Nephron (organoid): ENCODE measurements at regions not wholly inside any gene's neighbourhood (a gene's known extent, or its start where the extent isn't known, plus 50 kb on each side); places are given as distances from the start of the nearest gene placed in this dataset.

Experiments
- H3K27ac Mint-ChIP-seq, 3 experiments: 2 replicates each; pipeline ENCODE4 v1.8.0; 2020; ENCODE audit warnings: mixed read lengths in 3 of 3, mild to moderate bottlenecking in 2 of 3, moderate library complexity in 1 of 3
- H3K27me3 Mint-ChIP-seq: 2 replicates; pipeline ENCODE4 v1.8.0; 2021; ENCODE audit warnings: low read depth, mild to moderate bottlenecking, moderate library complexity, mixed read lengths
- H3K36me3 Mint-ChIP-seq: 2 replicates; pipeline ENCODE4 v1.8.0; 2020; ENCODE audit warnings: low read depth, mixed read lengths
- H3K4me1 Mint-ChIP-seq: 2 replicates; pipeline ENCODE4 v1.8.0; 2020; ENCODE audit warnings: mixed read lengths
- H3K4me3 Mint-ChIP-seq, 3 experiments: 2 replicates each; pipeline ENCODE4 v1.8.0; 2020; ENCODE audit warnings: mild to moderate bottlenecking in 3 of 3, mixed read lengths in 3 of 3, moderate library complexity in 2 of 3
- H3K9me3 Mint-ChIP-seq: 2 replicates; pipeline ENCODE4 v1.8.0; 2020; ENCODE audit warnings: mixed read lengths
- CTCF ChIP-seq, 3 experiments: fragments of 200-600 bp; sonication (generic); IDR thresholded peaks; one replicate each; pipeline ENCODE4 v1.5.0; 2021; ENCODE audit warnings: antibody characterized with exemption in 3 of 3; ENCODE audit not compliant: unreplicated experiment in 3 of 3

- Mint-ChIP-seq H3K4me1 (no peaks in the 10 kb centered on the region), H3K27me3 (no peaks in the 10 kb centered on the region), H3K36me3 (no peaks in the 10 kb centered on the region), H3K9me3 (no peaks in the 10 kb centered on the region), H3K27ac (no peak overlapping the region), H3K4me3 (no peak overlapping the region)
- TF ChIP-seq CTCF (IDR thresholded peaks at IDR 0.05; ENCODE audit: unreplicated experiment in 3 of 3) = no peak
Measured at GRCh38 chr2:57432528-57432927, 614.1 kb upstream of the VRK2 start.

GRCh38 chr2:57434441-57434840 is 612.2 kb upstream of the VRK2 start:
- no peak overlapping the region for H3K4me3 Mint-ChIP-seq
- no peaks in the 10 kb centered on the region for H3K27me3 Mint-ChIP-seq
- TF ChIP-seq CTCF (IDR thresholded peaks at IDR 0.05; ENCODE audit: unreplicated experiment in 3 of 3) = no peak

GRCh38 chr2:57434972-57435371 is 611.6 kb upstream of the VRK2 start:
- H3K4me1 Mint-ChIP-seq = no peaks in the 10 kb centered on the region
- no peaks in the 10 kb centered on the region for H3K36me3 Mint-ChIP-seq
- TF ChIP-seq CTCF (IDR thresholded peaks at IDR 0.05; ENCODE audit: unreplicated experiment in 3 of 3) = no peak
- no peak overlapping the region for H3K4me3 Mint-ChIP-seq
- H3K27me3 Mint-ChIP-seq = no peaks in the 10 kb centered on the region
- H3K9me3 Mint-ChIP-seq = no peaks in the 10 kb centered on the region
- no peak overlapping the region for H3K27ac Mint-ChIP-seq

More at GRCh38 chr2:57434441-57434840, 612.2 kb upstream of the VRK2 start:
- H3K4me1 Mint-ChIP-seq = no peaks in the 10 kb centered on the region
- no peaks in the 10 kb centered on the region for H3K9me3 Mint-ChIP-seq
- H3K27ac Mint-ChIP-seq = no peak overlapping the region
- H3K36me3 Mint-ChIP-seq = no peaks in the 10 kb centered on the region

GRCh38 chr2:57437077-57437476 is 609.5 kb upstream of the VRK2 start:
- Mint-ChIP-seq H3K9me3 (no peaks in the 10 kb centered on the region), H3K36me3 (no peaks in the 10 kb centered on the region), H3K27ac (no peak overlapping the region), H3K4me3 (no peak overlapping the region), H3K4me1 (no peaks in the 10 kb centered on the region), H3K27me3 (no peaks in the 10 kb centered on the region)
- no peak for TF ChIP-seq CTCF (IDR thresholded peaks at IDR 0.05; ENCODE audit: unreplicated experiment in 3 of 3)

- Mint-ChIP-seq H3K27ac (no peak overlapping the region), H3K4me1 (no peaks in the 10 kb centered on the region), H3K9me3 (no peaks in the 10 kb centered on the region), H3K27me3 (no peaks in the 10 kb centered on the region), H3K36me3 (no peaks in the 10 kb centered on the region), H3K4me3 (no peak overlapping the region)
- TF ChIP-seq CTCF (IDR thresholded peaks at IDR 0.05; ENCODE audit: unreplicated experiment in 3 of 3) = no peak
Measured at GRCh38 chr2:57440437-57440836, 606.2 kb upstream of the VRK2 start.

GRCh38 chr2:57443086-57443485 is 603.5 kb upstream of the VRK2 start:
- no peak for TF ChIP-seq CTCF (IDR thresholded peaks at IDR 0.05; ENCODE audit: unreplicated experiment in 3 of 3)

More at GRCh38 chr2:57443086-57443485, 603.5 kb upstream of the VRK2 start:
- Mint-ChIP-seq H3K27me3 (no peaks in the 10 kb centered on the region), H3K4me1 (peaks cover 4% of the 10 kb centered on the region), H3K27ac (no peak overlapping the region), H3K9me3 (no peaks in the 10 kb centered on the region), H3K36me3 (no peaks in the 10 kb centered on the region), H3K4me3 (no peak overlapping the region)
